T-helper 1 cell treated with Interleukin-12 subunit alpha and Interleukin-12 subunit beta and Interleukin-4 antibody, amounts not matched to agents 30 μg/mL and 1 μg/mL, for 36 hours (primary cell): ENCODE measurements at regions not wholly inside any gene's neighbourhood (a gene's known extent, or its start where the extent isn't known, plus 50 kb on each side); places are given as distances from the start of the nearest gene placed in this dataset.
"Not testable (repeated sequence)": the region's sequence is repeated elsewhere in the genome, so short reads cannot be mapped to it uniquely, and the experiment has no call there.

Experiments
- H3K27ac Mint-ChIP-seq: one replicate; pipeline ENCODE4 v1.8.0; 2021; ENCODE audit warnings: mild to moderate bottlenecking, mixed read lengths
- H3K27me3 Mint-ChIP-seq: one replicate; pipeline ENCODE4 v1.8.0; 2021; ENCODE audit warnings: low read depth, mixed read lengths
- H3K36me3 Mint-ChIP-seq: one replicate; pipeline ENCODE4 v1.8.0; 2021; ENCODE audit warnings: low read depth, mixed read lengths
- H3K4me1 Mint-ChIP-seq: one replicate; pipeline ENCODE4 v1.8.0; 2021; ENCODE audit warnings: low read depth, mixed read lengths
- H3K4me3 Mint-ChIP-seq: one replicate; pipeline ENCODE4 v1.8.0; 2021; ENCODE audit warnings: mild to moderate bottlenecking, moderate library complexity, mixed read lengths
- H3K9me3 Mint-ChIP-seq: one replicate; pipeline ENCODE4 v1.8.0; 2021; ENCODE audit warnings: mixed read lengths

GRCh38 chr3:106086636-106087035, 217.8 kb upstream of the CBLB start:
- Mint-ChIP-seq H3K4me3 (no peak overlapping the region), H3K36me3 (no peaks in the 10 kb centered on the region), H3K4me1 (peaks cover 7% of the 10 kb centered on the region), H3K27me3 (no peaks in the 10 kb centered on the region), H3K9me3 (peaks cover 19% of the 10 kb centered on the region), H3K27ac (no peak overlapping the region)

GRCh38 chr3:106088304-106088703, 219.5 kb upstream of the CBLB start:
- Mint-ChIP-seq H3K4me3 (no peak overlapping the region), H3K36me3 (no peaks in the 10 kb centered on the region), H3K27ac (no peak overlapping the region), H3K9me3 (peaks cover 19% of the 10 kb centered on the region), H3K4me1 (peaks cover 2% of the 10 kb centered on the region), H3K27me3 (no peaks in the 10 kb centered on the region)

GRCh38 chr3:106088899-106089298, 220.1 kb upstream of the CBLB start:
- no peak overlapping the region for H3K27ac Mint-ChIP-seq
- peaks cover 15% of the 10 kb centered on the region for H3K9me3 Mint-ChIP-seq
- H3K4me1 Mint-ChIP-seq: peaks cover 2% of the 10 kb centered on the region
- H3K4me3 Mint-ChIP-seq: no peak overlapping the region
- H3K36me3 Mint-ChIP-seq: no peaks in the 10 kb centered on the region
- H3K27me3 Mint-ChIP-seq: no peaks in the 10 kb centered on the region

GRCh38 chr3:106089806-106090205, 221.0 kb upstream of the CBLB start:
- Mint-ChIP-seq H3K36me3 (no peaks in the 10 kb centered on the region), H3K9me3 (peaks cover 15% of the 10 kb centered on the region), H3K4me3 (no peak overlapping the region), H3K27me3 (no peaks in the 10 kb centered on the region), H3K4me1 (peaks cover 2% of the 10 kb centered on the region), H3K27ac (no peak overlapping the region)

- Mint-ChIP-seq H3K4me3 (no peak overlapping the region), H3K4me1 (no peaks in the 10 kb centered on the region), H3K9me3 (peaks cover 4% of the 10 kb centered on the region), H3K27me3 (no peaks in the 10 kb centered on the region), H3K36me3 (no peaks in the 10 kb centered on the region), H3K27ac (no peak overlapping the region)
Measured at GRCh38 chr3:106092792-106093191, 224.0 kb upstream of the CBLB start.

- Mint-ChIP-seq H3K4me1 (no peaks in the 10 kb centered on the region), H3K36me3 (peaks cover under 1% of the 10 kb centered on the region), H3K27me3 (no peaks in the 10 kb centered on the region), H3K4me3 (no peak overlapping the region), H3K27ac (no peak overlapping the region), H3K9me3 (peaks cover 9% of the 10 kb centered on the region)
Measured at GRCh38 chr3:106093616-106094015, 224.8 kb upstream of the CBLB start.

- H3K9me3 Mint-ChIP-seq: peaks cover 48% of the 10 kb centered on the region
- no peak overlapping the region for H3K4me3 Mint-ChIP-seq
- no peaks in the 10 kb centered on the region for H3K4me1 Mint-ChIP-seq
- no peaks in the 10 kb centered on the region for H3K27me3 Mint-ChIP-seq
- H3K36me3 Mint-ChIP-seq: peaks cover 23% of the 10 kb centered on the region
- H3K27ac Mint-ChIP-seq: no peak overlapping the region
Measured at GRCh38 chr3:106097817-106098435, 229.1 kb upstream of the CBLB start.

GRCh38 chr3:106103383-106103782, 234.6 kb upstream of the CBLB start:
- no peaks in the 10 kb centered on the region for H3K4me1 Mint-ChIP-seq
- peaks cover 35% of the 10 kb centered on the region for H3K36me3 Mint-ChIP-seq
- H3K27ac Mint-ChIP-seq: no peak overlapping the region
- no peaks in the 10 kb centered on the region for H3K27me3 Mint-ChIP-seq
- no peak overlapping the region for H3K4me3 Mint-ChIP-seq
- H3K9me3 Mint-ChIP-seq: peaks cover 55% of the 10 kb centered on the region

GRCh38 chr3:106104078-106104477, 235.3 kb upstream of the CBLB start:
- Mint-ChIP-seq H3K4me3 (no peak overlapping the region), H3K27ac (no peak overlapping the region), H3K9me3 (peaks cover 48% of the 10 kb centered on the region), H3K4me1 (peaks cover 5% of the 10 kb centered on the region), H3K36me3 (peaks cover 32% of the 10 kb centered on the region), H3K27me3 (no peaks in the 10 kb centered on the region)

- no peaks in the 10 kb centered on the region for H3K27me3 Mint-ChIP-seq
Measured at GRCh38 chr3:106108925-106109324, 240.1 kb upstream of the CBLB start.

GRCh38 chr3:106112561-106112960, 243.7 kb upstream of the CBLB start:
- H3K4me3 Mint-ChIP-seq, H3K27me3 Mint-ChIP-seq, H3K27ac Mint-ChIP-seq, H3K36me3 Mint-ChIP-seq: not testable (repeated sequence)
- H3K4me1 Mint-ChIP-seq: peaks cover 16% of the 10 kb centered on the region
- peaks cover 14% of the 10 kb centered on the region for H3K9me3 Mint-ChIP-seq

More at GRCh38 chr3:106108925-106109324, 240.1 kb upstream of the CBLB start:
- Mint-ChIP-seq H3K4me1 (peaks cover 12% of the 10 kb centered on the region), H3K27ac (no peak overlapping the region), H3K9me3 (peaks cover 8% of the 10 kb centered on the region), H3K4me3 (no peak overlapping the region), H3K36me3 (peaks cover 5% of the 10 kb centered on the region)

- H3K27me3 Mint-ChIP-seq: no peaks in the 10 kb centered on the region
- H3K4me1 Mint-ChIP-seq: peaks cover 21% of the 10 kb centered on the region
- H3K4me3 Mint-ChIP-seq: no peak overlapping the region
- H3K27ac Mint-ChIP-seq: no peak overlapping the region
- peaks cover 9% of the 10 kb centered on the region for H3K36me3 Mint-ChIP-seq
- peaks cover 25% of the 10 kb centered on the region for H3K9me3 Mint-ChIP-seq
Measured at GRCh38 chr3:106113747-106114146, 244.9 kb upstream of the CBLB start.

- peaks cover 21% of the 10 kb centered on the region for H3K4me1 Mint-ChIP-seq
- no peak overlapping the region for H3K4me3 Mint-ChIP-seq
- H3K27ac Mint-ChIP-seq: no peak overlapping the region
- peaks cover 29% of the 10 kb centered on the region for H3K9me3 Mint-ChIP-seq
- no peaks in the 10 kb centered on the region for H3K27me3 Mint-ChIP-seq
- peaks cover 9% of the 10 kb centered on the region for H3K36me3 Mint-ChIP-seq
Measured at GRCh38 chr3:106114220-106114619, 245.4 kb upstream of the CBLB start.

- peaks cover 29% of the 10 kb centered on the region for H3K9me3 Mint-ChIP-seq
- no peaks in the 10 kb centered on the region for H3K27me3 Mint-ChIP-seq
- H3K27ac Mint-ChIP-seq: no peak overlapping the region
- peaks cover 11% of the 10 kb centered on the region for H3K36me3 Mint-ChIP-seq
- no peak overlapping the region for H3K4me3 Mint-ChIP-seq
- peaks cover 21% of the 10 kb centered on the region for H3K4me1 Mint-ChIP-seq
Measured at GRCh38 chr3:106114848-106115247, 246.0 kb upstream of the CBLB start.

GRCh38 chr3:106115557-106115956, 246.7 kb upstream of the CBLB start:
- H3K4me3 Mint-ChIP-seq: no peak overlapping the region
- peaks cover 23% of the 10 kb centered on the region for H3K4me1 Mint-ChIP-seq
- H3K9me3 Mint-ChIP-seq: peaks cover 29% of the 10 kb centered on the region
- H3K36me3 Mint-ChIP-seq: peaks cover 12% of the 10 kb centered on the region
- no peaks in the 10 kb centered on the region for H3K27me3 Mint-ChIP-seq
- no peak overlapping the region for H3K27ac Mint-ChIP-seq
